ENCODE measurements at regions not wholly inside any gene's neighbourhood (a gene's known extent, or its start where the extent isn't known, plus 50 kb on each side); places are given as distances from the start of the nearest gene placed in this dataset.

DNA sequence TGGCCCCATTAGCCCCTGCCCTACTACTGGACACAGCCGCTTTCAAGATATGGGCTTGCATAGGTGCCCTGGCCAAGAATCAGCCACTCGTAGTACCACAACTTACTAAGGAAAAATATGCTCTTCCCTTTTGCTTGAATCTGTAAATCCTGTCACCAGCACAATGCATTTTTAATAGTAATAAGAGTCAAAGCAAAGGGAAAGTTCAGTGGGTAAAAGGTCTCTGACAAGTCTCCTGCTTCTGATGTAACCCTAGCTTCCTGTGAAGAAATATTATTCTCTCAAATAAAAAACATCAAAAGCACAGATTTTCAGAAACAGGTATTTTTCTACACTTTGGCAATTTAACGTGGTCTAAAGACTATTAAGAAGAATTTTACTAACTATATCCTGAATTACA lies 373.8 kb downstream of the GJA1 start:
- intact Hi-C loops (cut with micrococcal nuclease; ENCODE audit: unreplicated experiment) (no loop called here), in situ Hi-C loops (cut with HindIII; ENCODE audit: extremely low pct_ligation_motif_present, low pct_unique_long_range_greater_than_20kb) (no loop called here)
- H3K36me3 ChIP-seq (replicated peaks in 1 of 2; ENCODE audit: control insufficient read depth in 1 of 2, insufficient read depth in 2 of 2, low read length in 2 of 2), result no peaks in the 10 kb centered on the region
- ATAC-seq, result no peak
- no peaks in the 10 kb centered on the region for H3K79me2 ChIP-seq (ENCODE audit: insufficient read depth, low read length)
- WGBS (ENCODE audit: low lambda C conversion rate), result 6% methylated on average over 3 of the region's 3 CpGs
- CTCF ChIA-PET (ENCODE audit: low intra/inter-chr PET ratio, low total read pairs), result no interaction called here
- DNase-seq (ENCODE audit: low spot score), result no peak
- H3K4me2 ChIP-seq (ENCODE audit: low read depth, low read length), result no peak overlapping the region
- H3K27ac ChIP-seq (ENCODE audit: extremely low read length, insufficient read depth, low read length), result no peak overlapping the region
- no peaks in the 10 kb centered on the region for H3K9me3 ChIP-seq (ENCODE audit: low read length)
- H3K27me3 ChIP-seq (ENCODE audit: control insufficient read depth in 1 of 2, insufficient read depth in 2 of 2, low read length in 2 of 2), result no peaks in the 10 kb centered on the region
- H4K20me1 ChIP-seq (ENCODE audit: insufficient read depth, low read length), result no peaks in the 10 kb centered on the region
- BruUV-seq (replicated peaks), result no TSS peak
- H3K9ac ChIP-seq (ENCODE audit: insufficient read depth, low read depth, low read length), result no peak overlapping the region
- TF ChIP-seq ZNF564 (CRISPR knock-in tag; IDR thresholded peaks at IDR 0.05) (no peak), TMF1 (CRISPR knock-in tag; IDR thresholded peaks at IDR 0.05; ENCODE audit: low read depth) (no peak), ZNF619 (CRISPR knock-in tag; IDR thresholded peaks at IDR 0.05) (no peak), TP53 (CRISPR knock-in tag; conservative IDR thresholded peaks at IDR 0.05) (no peak), SYNCRIP (IDR thresholded peaks at IDR 0.05; ENCODE audit: insufficient read depth, low read depth, low read length) (no peak), SNAI1 (CRISPR knock-in tag; IDR thresholded peaks at IDR 0.05; ENCODE audit: borderline replicate concordance) (no peak), ZNF337 (CRISPR knock-in tag; IDR thresholded peaks at IDR 0.05; ENCODE audit: borderline replicate concordance, low read depth) (no peak), REXO4 (CRISPR knock-in tag; IDR thresholded peaks at IDR 0.05; ENCODE audit: borderline replicate concordance) (no peak)
- TF ChIP-seq, protein P1, sequence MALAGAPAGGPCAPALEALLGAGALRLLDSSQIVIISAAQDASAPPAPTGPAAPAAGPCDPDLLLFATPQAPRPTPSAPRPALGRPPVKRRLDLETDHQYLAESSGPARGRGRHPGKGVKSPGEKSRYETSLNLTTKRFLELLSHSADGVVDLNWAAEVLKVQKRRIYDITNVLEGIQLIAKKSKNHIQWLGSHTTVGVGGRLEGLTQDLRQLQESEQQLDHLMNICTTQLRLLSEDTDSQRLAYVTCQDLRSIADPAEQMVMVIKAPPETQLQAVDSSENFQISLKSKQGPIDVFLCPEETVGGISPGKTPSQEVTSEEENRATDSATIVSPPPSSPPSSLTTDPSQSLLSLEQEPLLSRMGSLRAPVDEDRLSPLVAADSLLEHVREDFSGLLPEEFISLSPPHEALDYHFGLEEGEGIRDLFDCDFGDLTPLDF (CRISPR knock-in tag; IDR thresholded peaks at IDR 0.05), result no peak
- H2AFZ ChIP-seq (ENCODE audit: low read length), result no peak overlapping the region
- POLR2A ChIA-PET, result no interaction called here
- H3K4me1 ChIP-seq (ENCODE audit: insufficient read depth, low read length), result no peaks in the 10 kb centered on the region
- no peak overlapping the region for H3K4me3 ChIP-seq (replicated peaks in 1 of 3; ENCODE audit: insufficient read depth in 1 of 3, low read depth in 2 of 3, low read length in 3 of 3)
- FAIRE-seq, result no peak
